Stimulated activated CD8-positive, alpha-beta memory T cell treated with anti-CD3 and anti-CD28 coated beads, Interleukin-7, amount 100 ng/mL, for 48 hours (primary cell): ENCODE measurements at regions not wholly inside any gene's neighbourhood (a gene's known extent, or its start where the extent isn't known, plus 50 kb on each side); places are given as distances from the start of the nearest gene placed in this dataset.
A peak's percentile ranks its signal among the peaks of the same experiment; 100 is the strongest.

Source experiments
- DNase-seq, 2 donors: peaks; one replicate each; pipeline ENCODE4 v3.0.0-alpha.2; 2020; ENCODE audit warnings: low read depth in 1 of 2; ENCODE audit errors: extremely low read depth in 1 of 2

GRCh38 chr15:97893967-97894366, 66.5 kb upstream of the ARRDC4 start:
- no peak for DNase-seq

- DNase-seq: no peak
Measured at GRCh38 chr15:97899981-97900380, 60.5 kb upstream of the ARRDC4 start.

GRCh38 chr15:97902140-97902780, 58.2 kb upstream of the ARRDC4 start:
- DNase-seq: no peak

GRCh38 chr15:97903560-97903959, 56.9 kb upstream of the ARRDC4 start:
- DNase-seq: no peak

GRCh38 chr15:97903971-97904572, 56.4 kb upstream of the ARRDC4 start:
- DNase-seq: no peak

GRCh38 chr15:97909291-97909891, 51.1 kb upstream of the ARRDC4 start:
- peak in 1 of 2 donors; percentile 23 for DNase-seq
